ENCODE measurements at regions not wholly inside any gene's neighbourhood (a gene's known extent, or its start where the extent isn't known, plus 50 kb on each side); places are given as distances from the start of the nearest gene placed in this dataset.

DNA sequence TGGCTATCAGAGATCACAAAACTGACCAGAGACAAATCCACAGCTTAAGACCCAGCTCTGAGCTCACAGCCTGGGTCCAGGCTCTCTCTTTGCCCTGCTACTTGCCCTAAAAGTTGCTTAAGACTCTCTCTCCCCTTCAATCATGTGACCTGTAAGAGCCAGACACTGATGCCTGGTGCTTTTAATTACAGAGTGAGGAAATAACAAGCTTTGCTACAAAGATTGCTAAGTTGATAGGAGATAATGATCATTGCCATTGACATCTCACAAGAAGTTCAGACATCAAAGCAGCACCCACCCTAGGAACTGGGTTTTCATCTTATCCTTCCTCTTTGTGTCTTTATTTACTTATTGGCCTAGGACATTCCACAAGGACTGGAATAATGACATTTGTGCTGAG is 125.9 kb upstream of the CD93 start:
- H3K27ac ChIP-seq: no peak overlapping the region
- TF ChIP-seq, protein P1, sequence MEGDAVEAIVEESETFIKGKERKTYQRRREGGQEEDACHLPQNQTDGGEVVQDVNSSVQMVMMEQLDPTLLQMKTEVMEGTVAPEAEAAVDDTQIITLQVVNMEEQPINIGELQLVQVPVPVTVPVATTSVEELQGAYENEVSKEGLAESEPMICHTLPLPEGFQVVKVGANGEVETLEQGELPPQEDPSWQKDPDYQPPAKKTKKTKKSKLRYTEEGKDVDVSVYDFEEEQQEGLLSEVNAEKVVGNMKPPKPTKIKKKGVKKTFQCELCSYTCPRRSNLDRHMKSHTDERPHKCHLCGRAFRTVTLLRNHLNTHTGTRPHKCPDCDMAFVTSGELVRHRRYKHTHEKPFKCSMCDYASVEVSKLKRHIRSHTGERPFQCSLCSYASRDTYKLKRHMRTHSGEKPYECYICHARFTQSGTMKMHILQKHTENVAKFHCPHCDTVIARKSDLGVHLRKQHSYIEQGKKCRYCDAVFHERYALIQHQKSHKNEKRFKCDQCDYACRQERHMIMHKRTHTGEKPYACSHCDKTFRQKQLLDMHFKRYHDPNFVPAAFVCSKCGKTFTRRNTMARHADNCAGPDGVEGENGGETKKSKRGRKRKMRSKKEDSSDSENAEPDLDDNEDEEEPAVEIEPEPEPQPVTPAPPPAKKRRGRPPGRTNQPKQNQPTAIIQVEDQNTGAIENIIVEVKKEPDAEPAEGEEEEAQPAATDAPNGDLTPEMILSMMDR (conservative IDR thresholded peaks at IDR 0.05): no peak
- TF ChIP-seq ZFX (IDR thresholded peaks at IDR 0.05): no peak

DNA sequence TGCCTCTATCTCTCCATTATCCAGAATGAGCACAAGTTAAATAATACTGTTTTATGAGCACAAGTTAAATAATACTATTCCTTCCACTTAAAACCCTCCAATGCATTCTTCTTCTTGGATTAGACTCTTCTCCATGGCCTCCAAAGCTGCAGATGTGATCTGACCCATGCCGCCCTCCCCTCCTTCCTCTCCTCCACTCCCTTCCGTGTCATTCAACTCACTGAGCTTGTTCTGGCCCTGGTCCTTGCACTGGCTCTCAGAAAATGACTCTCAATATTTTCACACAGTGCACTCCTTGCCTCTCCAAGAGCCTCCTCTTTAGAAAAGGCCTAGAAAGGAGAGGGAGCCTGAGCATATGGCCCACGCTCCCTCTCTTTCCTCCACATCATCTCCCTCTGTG is 125.0 kb upstream of the CD93 start:
- TF ChIP-seq ZFX (IDR thresholded peaks at IDR 0.05): no peak
- TF ChIP-seq, protein P1 (conservative IDR thresholded peaks at IDR 0.05): no peak
- no peak overlapping the region for H3K27ac ChIP-seq

GRCh38 chr20:23207826-23208540 is 121.9 kb upstream of the CD93 start:
- H3K27ac ChIP-seq: no peak overlapping the region
- TF ChIP-seq, protein P1 (conservative IDR thresholded peaks at IDR 0.05): no peak
- no peak for TF ChIP-seq ZFX (IDR thresholded peaks at IDR 0.05)

DNA sequence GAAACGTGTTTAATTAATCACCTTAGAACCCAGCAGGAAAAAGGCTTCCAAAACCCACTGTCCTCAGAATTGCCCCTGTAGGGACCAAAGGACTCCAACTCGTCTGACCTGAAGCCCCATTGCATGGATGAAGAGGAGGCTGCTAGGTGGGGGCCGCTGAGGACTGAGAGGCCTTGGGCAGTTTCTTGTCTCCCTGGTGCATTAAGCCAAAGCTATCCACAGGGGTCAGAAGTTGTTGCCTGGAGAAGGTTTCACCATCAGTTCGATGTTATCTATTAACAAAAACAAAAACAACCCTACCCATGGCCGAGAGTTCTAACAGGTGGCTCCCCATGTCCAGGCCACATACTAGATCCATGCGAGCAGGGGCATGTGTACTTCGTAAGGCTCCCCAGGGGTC is 120.9 kb upstream of the CD93 start:
- no peak for TF ChIP-seq ZFX (IDR thresholded peaks at IDR 0.05)
- TF ChIP-seq, protein P1 (conservative IDR thresholded peaks at IDR 0.05): no peak
- H3K27ac ChIP-seq: no peak overlapping the region

DNA sequence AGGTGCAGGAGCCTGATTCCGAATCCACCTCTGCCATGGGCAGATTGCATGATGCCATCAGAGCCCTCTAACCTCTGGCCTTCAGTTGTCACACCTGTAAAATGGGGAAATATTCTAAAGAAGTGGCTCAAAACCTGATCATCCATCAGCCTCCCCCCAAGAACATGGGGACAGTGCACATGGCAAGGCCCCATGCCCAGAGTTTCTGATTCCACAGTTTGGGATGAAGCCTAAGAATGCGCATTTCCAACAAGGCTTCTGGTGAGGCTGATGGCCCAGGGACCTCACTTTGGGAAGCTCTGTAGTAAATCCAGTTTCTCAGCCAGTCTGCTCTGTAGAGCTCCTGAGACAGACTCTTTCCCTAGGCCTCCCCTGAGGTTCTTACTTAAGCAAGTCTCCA is 119.9 kb upstream of the CD93 start:
- TF ChIP-seq, protein P1 (conservative IDR thresholded peaks at IDR 0.05): no peak
- TF ChIP-seq ZFX (IDR thresholded peaks at IDR 0.05): no peak
- peak overlapping the region; percentile 18; the same call in 1 of the 2 replicates for H3K27ac ChIP-seq

- no peak for TF ChIP-seq ZFX (IDR thresholded peaks at IDR 0.05)
- TF ChIP-seq, protein P1 (conservative IDR thresholded peaks at IDR 0.05): no peak
- H3K27ac ChIP-seq: peak overlapping the region; percentile 18; the same call in 1 of the 2 replicates
Observed at GRCh38 chr20:23205611-23206041, 119.5 kb upstream of the CD93 start.

DNA sequence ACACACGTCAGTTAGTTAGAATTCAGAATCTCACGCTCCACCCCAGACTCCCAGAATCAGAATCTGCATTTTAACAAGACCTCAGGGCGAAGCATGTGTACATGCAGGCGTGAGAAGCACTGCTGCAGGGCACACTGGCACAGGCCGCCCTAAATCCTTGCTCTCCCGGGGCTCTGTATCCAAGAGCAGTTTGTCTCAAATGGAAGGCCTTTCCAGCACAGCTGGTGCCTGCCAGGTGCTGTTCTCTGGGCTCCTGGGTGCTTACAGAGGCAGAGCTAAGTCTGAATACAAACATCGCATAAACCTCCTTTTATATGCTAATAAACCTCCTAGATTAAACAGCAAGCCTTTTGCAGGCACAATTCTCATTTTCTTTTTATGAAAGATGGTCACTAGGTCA is 119.1 kb upstream of the CD93 start:
- peak overlapping the region; percentile 18; the same call in 1 of the 2 replicates for H3K27ac ChIP-seq
- TF ChIP-seq ZFX (IDR thresholded peaks at IDR 0.05): no peak
- TF ChIP-seq, protein P1 (conservative IDR thresholded peaks at IDR 0.05): no peak
